ENCODE measurements at regions not wholly inside any gene's neighbourhood (a gene's known extent, or its start where the extent isn't known, plus 50 kb on each side); places are given as distances from the start of the nearest gene placed in this dataset.

GRCh38 chr11:105229761-105230160 is 90.2 kb upstream of the CARD18 start:
- Histone ChIP-seq H3K9me3 (no peaks in the 10 kb centered on the region), H3K4me3 (no peak overlapping the region), H3K36me3 (no peaks in the 10 kb centered on the region), H3K27me3 (no peaks in the 10 kb centered on the region), H3K27ac (replicated peaks in 1 of 4) (no peak overlapping the region), H3K4me1 (no peaks in the 10 kb centered on the region)
- WGBS: 60% methylated on average over 2 of the region's 2 CpGs
- no peak for DNase-seq (ENCODE audit: extremely low spot score)
- TF ChIP-seq EP300 (IDR thresholded peaks at IDR 0.05) (no peak), POLR2A (IDR thresholded peaks at IDR 0.05; ENCODE audit: low read depth) (no peak), CTCF (IDR thresholded peaks at IDR 0.05) (no peak)
- intact Hi-C loops (cut with DNase I): no loop called here

- intact Hi-C loops (cut with DNase I): no loop called here
- no peaks in the 10 kb centered on the region for H3K36me3 ChIP-seq
- H3K27ac ChIP-seq (replicated peaks in 1 of 4): no peak overlapping the region
- H3K4me1 ChIP-seq: no peaks in the 10 kb centered on the region
- 74% methylated on average over 2 of the region's 2 CpGs for WGBS
- no peaks in the 10 kb centered on the region for H3K27me3 ChIP-seq
- no peak for DNase-seq (ENCODE audit: extremely low spot score)
- no peak for TF ChIP-seq EP300 (IDR thresholded peaks at IDR 0.05)
- TF ChIP-seq POLR2AphosphoS5 (IDR thresholded peaks at IDR 0.05): no peak
- TF ChIP-seq POLR2A (IDR thresholded peaks at IDR 0.05; ENCODE audit: low read depth): no peak
- TF ChIP-seq CTCF (IDR thresholded peaks at IDR 0.05): no peak
- H3K4me3 ChIP-seq: no peak overlapping the region
- no peaks in the 10 kb centered on the region for H3K9me3 ChIP-seq
Observed at GRCh38 chr11:105229257-105229656, 89.7 kb upstream of the CARD18 start.

GRCh38 chr11:105227363-105227762 is 87.8 kb upstream of the CARD18 start:
- no peaks in the 10 kb centered on the region for H3K9me3 ChIP-seq
- no peak overlapping the region for H3K27ac ChIP-seq (replicated peaks in 1 of 4)
- no peaks in the 10 kb centered on the region for H3K36me3 ChIP-seq
- intact Hi-C loops (cut with DNase I): no loop called here
- no peaks in the 10 kb centered on the region for H3K27me3 ChIP-seq
- no peaks in the 10 kb centered on the region for H3K4me1 ChIP-seq
- DNase-seq (ENCODE audit: extremely low spot score): no peak
- H3K4me3 ChIP-seq: no peak overlapping the region
- no peak for TF ChIP-seq POLR2AphosphoS5 (IDR thresholded peaks at IDR 0.05)

GRCh38 chr11:105226766-105227165 is 87.2 kb upstream of the CARD18 start:
- no peaks in the 10 kb centered on the region for H3K27me3 ChIP-seq
- no peaks in the 10 kb centered on the region for H3K9me3 ChIP-seq
- DNase-seq (ENCODE audit: extremely low spot score): no peak
- H3K4me1 ChIP-seq: no peaks in the 10 kb centered on the region
- intact Hi-C loops (cut with DNase I): no loop called here
- WGBS: 72% methylated on average over 2 of the region's 2 CpGs
- TF ChIP-seq CTCF (IDR thresholded peaks at IDR 0.05) (no peak), POLR2A (IDR thresholded peaks at IDR 0.05; ENCODE audit: low read depth) (no peak), POLR2AphosphoS5 (IDR thresholded peaks at IDR 0.05) (no peak), EP300 (IDR thresholded peaks at IDR 0.05) (no peak)
- no peak overlapping the region for H3K4me3 ChIP-seq
- no peak overlapping the region for H3K27ac ChIP-seq (replicated peaks in 1 of 4)
- no peaks in the 10 kb centered on the region for H3K36me3 ChIP-seq

- H3K4me1 ChIP-seq: no peaks in the 10 kb centered on the region
- H3K36me3 ChIP-seq: no peaks in the 10 kb centered on the region
- no peaks in the 10 kb centered on the region for H3K27me3 ChIP-seq
- intact Hi-C loops (cut with DNase I): no loop called here
- DNase-seq (ENCODE audit: extremely low spot score): no peak
- no peaks in the 10 kb centered on the region for H3K9me3 ChIP-seq
- H3K27ac ChIP-seq (replicated peaks in 1 of 4): no peak overlapping the region
- no peak overlapping the region for H3K4me3 ChIP-seq
- TF ChIP-seq POLR2A (IDR thresholded peaks at IDR 0.05; ENCODE audit: low read depth) (no peak), POLR2AphosphoS5 (IDR thresholded peaks at IDR 0.05) (no peak), EP300 (IDR thresholded peaks at IDR 0.05) (no peak), CTCF (IDR thresholded peaks at IDR 0.05) (no peak)
Observed at GRCh38 chr11:105226091-105226490, 86.5 kb upstream of the CARD18 start.

Data from esophagus muscularis mucosa (tissue), 4 donors.